ENCODE measurements at regions not wholly inside any gene's neighbourhood (a gene's known extent, or its start where the extent isn't known, plus 50 kb on each side); places are given as distances from the start of the nearest gene placed in this dataset.

DNA sequence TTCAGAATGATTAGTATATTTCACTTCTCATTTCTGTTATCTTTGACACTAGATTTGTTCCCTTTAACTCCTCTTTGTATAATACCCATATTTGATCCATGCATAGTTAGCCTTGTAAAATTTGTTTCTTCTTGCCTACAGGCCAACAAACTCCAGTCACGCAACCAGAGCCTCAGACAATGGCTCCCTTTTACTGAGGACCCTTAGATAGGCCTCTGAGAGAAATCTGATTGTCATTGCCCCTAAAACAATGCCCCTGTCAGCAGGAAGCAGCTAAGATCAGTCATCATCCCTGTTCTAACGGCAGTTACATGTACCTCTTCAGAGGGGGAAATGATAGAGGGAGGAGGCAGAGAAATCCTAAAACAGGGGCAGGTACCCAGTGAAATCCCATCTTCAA lies 190.6 kb upstream of the TENT5D start:
- TF ChIP-seq POLR2A (IDR thresholded peaks at IDR 0.05; ENCODE audit: low read depth, low read length) (no peak), POLR2AphosphoS5 (IDR thresholded peaks at IDR 0.05; ENCODE audit: low read depth, low read length) (no peak), TAF1 (IDR thresholded peaks at IDR 0.05; ENCODE audit: borderline replicate concordance, low read depth, low read length) (no peak)

All from GM12892 (cell line).